Astrocyte (in vitro differentiated cells and primary cell): ENCODE measurements at regions not wholly inside any gene's neighbourhood (a gene's known extent, or its start where the extent isn't known, plus 50 kb on each side); places are given as distances from the start of the nearest gene placed in this dataset.

Experiments
- DNase-seq: peaks from one replicate; pipeline ENCODE4 v3.0.0-alpha.2; 2010; ENCODE audit warnings: low read depth
- FAIRE-seq: peaks from 2 replicates; lab custom pipeline; 2011; peaks lifted over from hg19 to GRCh38; lab: Jason Lieb, UNC
- H2AFZ ChIP-seq: 2 replicates; pipeline ENCODE4 v1.6.0; 2012; ENCODE audit warnings: low read depth, low read length, inconsistent platforms
- H3K27ac ChIP-seq: 2 replicates; pipeline ENCODE4 v1.5.1; 2011; ENCODE audit warnings: low read depth, low read length, inconsistent platforms
- H3K27me3 ChIP-seq: 2 replicates; pipeline ENCODE4 v1.6.0; 2011; ENCODE audit warnings: low read length, inconsistent platforms; ENCODE audit not compliant: insufficient read depth
- H3K36me3 ChIP-seq: 2 replicates; pipeline ENCODE4 v1.5.1; 2011; ENCODE audit warnings: low read length, inconsistent platforms; ENCODE audit not compliant: insufficient read depth
- H3K4me1 ChIP-seq: 2 replicates; pipeline ENCODE4 v1.5.1; 2011; ENCODE audit warnings: low read length, inconsistent platforms; ENCODE audit not compliant: insufficient read depth
- H3K4me2 ChIP-seq: 2 replicates; pipeline ENCODE4 v1.6.0; 2012; ENCODE audit warnings: low read length, inconsistent platforms
- H3K4me3 ChIP-seq: 2 replicates; pipeline ENCODE4 v1.5.1; 2011; ENCODE audit warnings: low read depth, mild to moderate bottlenecking, low read length, inconsistent platforms; ENCODE audit not compliant: insufficient read depth
- H3K79me2 ChIP-seq: 2 replicates; pipeline ENCODE4 v1.6.0; 2012; ENCODE audit warnings: mild to moderate bottlenecking, low read length, inconsistent platforms; ENCODE audit not compliant: insufficient read depth
- H3K9ac ChIP-seq: 2 replicates; pipeline ENCODE4 v1.6.0; 2012; ENCODE audit warnings: mild to moderate bottlenecking, low read length, inconsistent platforms
- H3K9me3 ChIP-seq: 2 replicates; pipeline ENCODE4 v1.5.1; 2012; ENCODE audit warnings: low read depth, mild to moderate bottlenecking, low read length, inconsistent platforms; ENCODE audit not compliant: insufficient read depth
- H4K20me1 ChIP-seq: 2 replicates; pipeline ENCODE4 v1.6.0; 2012; ENCODE audit warnings: low read length, inconsistent platforms; ENCODE audit not compliant: insufficient read depth
- H3K27ac Mint-ChIP-seq: one replicate; pipeline ENCODE4 v1.8.0; 2021; ENCODE audit warnings: mild to moderate bottlenecking, mixed read lengths; ENCODE audit not compliant: unreplicated experiment
- H3K27me3 Mint-ChIP-seq: one replicate; pipeline ENCODE4 v1.8.0; 2021; ENCODE audit warnings: low read depth, mixed read lengths; ENCODE audit not compliant: unreplicated experiment
- H3K36me3 Mint-ChIP-seq: one replicate; pipeline ENCODE4 v1.8.0; 2021; ENCODE audit warnings: low read depth, mixed read lengths; ENCODE audit not compliant: unreplicated experiment
- H3K4me1 Mint-ChIP-seq: one replicate; pipeline ENCODE4 v1.8.0; 2021; ENCODE audit warnings: low read depth, mixed read lengths; ENCODE audit not compliant: unreplicated experiment
- H3K4me3 Mint-ChIP-seq: one replicate; pipeline ENCODE4 v1.8.0; 2021; ENCODE audit warnings: mild to moderate bottlenecking, moderate library complexity, mixed read lengths; ENCODE audit not compliant: unreplicated experiment
- H3K9me3 Mint-ChIP-seq: one replicate; pipeline ENCODE4 v1.8.0; 2021; ENCODE audit warnings: mild to moderate bottlenecking, mixed read lengths; ENCODE audit not compliant: unreplicated experiment
- EZH2 ChIP-seq: IDR thresholded peaks from 2 replicates; pipeline ENCODE4 v1.6.1; 2012; ENCODE audit warnings: mild to moderate bottlenecking, low read length, inconsistent platforms; ENCODE audit not compliant: insufficient read depth
- TF ChIP-seq, protein P1 (sequence below): IDR thresholded peaks from 2 replicates; pipeline ENCODE4 v1.5.1; 2011; ENCODE audit warnings: low read depth, mild to moderate bottlenecking, inconsistent platforms, low read length, moderate library complexity; ENCODE audit not compliant: insufficient read depth

GRCh38 chrX:113274345-113274744 is 433.7 kb upstream of the AMOT start:
- no peak overlapping the region for H2AFZ ChIP-seq
- no peaks in the 10 kb centered on the region for H4K20me1 ChIP-seq
- no peaks in the 10 kb centered on the region for H3K36me3 ChIP-seq
- Mint-ChIP-seq H3K27me3 (no peaks in the 10 kb centered on the region), H3K9me3 (no peaks in the 10 kb centered on the region), H3K4me1 (peaks cover 9% of the 10 kb centered on the region), H3K4me3 (no peak overlapping the region), H3K36me3 (no peaks in the 10 kb centered on the region), H3K27ac (peak overlapping the region; percentile 58)
- H3K4me1 ChIP-seq, result no peaks in the 10 kb centered on the region
- DNase-seq (no peak), FAIRE-seq (peak; percentile 26)
- H3K4me2 ChIP-seq, result no peak overlapping the region
- no peak overlapping the region for H3K9ac ChIP-seq
- no peak overlapping the region for H3K4me3 ChIP-seq
- H3K9me3 ChIP-seq, result no peaks in the 10 kb centered on the region
- no peaks in the 10 kb centered on the region for H3K79me2 ChIP-seq
- H3K27me3 ChIP-seq, result no peaks in the 10 kb centered on the region
- no peak for TF ChIP-seq EZH2
- TF ChIP-seq, protein P1, sequence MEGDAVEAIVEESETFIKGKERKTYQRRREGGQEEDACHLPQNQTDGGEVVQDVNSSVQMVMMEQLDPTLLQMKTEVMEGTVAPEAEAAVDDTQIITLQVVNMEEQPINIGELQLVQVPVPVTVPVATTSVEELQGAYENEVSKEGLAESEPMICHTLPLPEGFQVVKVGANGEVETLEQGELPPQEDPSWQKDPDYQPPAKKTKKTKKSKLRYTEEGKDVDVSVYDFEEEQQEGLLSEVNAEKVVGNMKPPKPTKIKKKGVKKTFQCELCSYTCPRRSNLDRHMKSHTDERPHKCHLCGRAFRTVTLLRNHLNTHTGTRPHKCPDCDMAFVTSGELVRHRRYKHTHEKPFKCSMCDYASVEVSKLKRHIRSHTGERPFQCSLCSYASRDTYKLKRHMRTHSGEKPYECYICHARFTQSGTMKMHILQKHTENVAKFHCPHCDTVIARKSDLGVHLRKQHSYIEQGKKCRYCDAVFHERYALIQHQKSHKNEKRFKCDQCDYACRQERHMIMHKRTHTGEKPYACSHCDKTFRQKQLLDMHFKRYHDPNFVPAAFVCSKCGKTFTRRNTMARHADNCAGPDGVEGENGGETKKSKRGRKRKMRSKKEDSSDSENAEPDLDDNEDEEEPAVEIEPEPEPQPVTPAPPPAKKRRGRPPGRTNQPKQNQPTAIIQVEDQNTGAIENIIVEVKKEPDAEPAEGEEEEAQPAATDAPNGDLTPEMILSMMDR, result no peak
- no peak overlapping the region for H3K27ac ChIP-seq

GRCh38 chrX:113269203-113269602 is 428.6 kb upstream of the AMOT start:
- FAIRE-seq (peak; percentile 41), DNase-seq (no peak)
- Mint-ChIP-seq H3K36me3 (no peaks in the 10 kb centered on the region), H3K27me3 (no peaks in the 10 kb centered on the region), H3K4me3 (no peak overlapping the region), H3K27ac (no peak overlapping the region), H3K9me3 (no peaks in the 10 kb centered on the region), H3K4me1 (peaks cover 2% of the 10 kb centered on the region)
- Histone ChIP-seq H3K9ac (no peak overlapping the region), H3K27ac (no peak overlapping the region), H3K9me3 (no peaks in the 10 kb centered on the region), H3K4me1 (no peaks in the 10 kb centered on the region), H2AFZ (no peak overlapping the region), H3K4me2 (no peak overlapping the region), H3K79me2 (no peaks in the 10 kb centered on the region), H4K20me1 (no peaks in the 10 kb centered on the region), H3K4me3 (no peak overlapping the region), H3K27me3 (no peaks in the 10 kb centered on the region), H3K36me3 (no peaks in the 10 kb centered on the region)
- no peak for TF ChIP-seq EZH2
- TF ChIP-seq, protein P1, result no peak

GRCh38 chrX:113260474-113260873 is 419.8 kb upstream of the AMOT start:
- Mint-ChIP-seq H3K27me3 (no peaks in the 10 kb centered on the region), H3K4me3 (no peak overlapping the region), H3K4me1 (peaks cover 1% of the 10 kb centered on the region), H3K27ac (no peak overlapping the region), H3K36me3 (no peaks in the 10 kb centered on the region), H3K9me3 (no peaks in the 10 kb centered on the region)
- H3K4me2 ChIP-seq, result no peak overlapping the region
- no peak overlapping the region for H3K9ac ChIP-seq
- no peaks in the 10 kb centered on the region for H4K20me1 ChIP-seq
- no peaks in the 10 kb centered on the region for H3K4me1 ChIP-seq
- H3K9me3 ChIP-seq, result no peaks in the 10 kb centered on the region
- no peak for DNase-seq
- no peaks in the 10 kb centered on the region for H3K79me2 ChIP-seq
- no peak overlapping the region for H3K27ac ChIP-seq
- no peaks in the 10 kb centered on the region for H3K27me3 ChIP-seq
- no peaks in the 10 kb centered on the region for H3K36me3 ChIP-seq
- no peak for TF ChIP-seq EZH2
- TF ChIP-seq, protein P1, result no peak
- no peak overlapping the region for H2AFZ ChIP-seq
- H3K4me3 ChIP-seq, result no peak overlapping the region
- peak; percentile 84 for FAIRE-seq
